HG02973 (cell line): ENCODE measurements at regions not wholly inside any gene's neighbourhood (a gene's known extent, or its start where the extent isn't known, plus 50 kb on each side); places are given as distances from the start of the nearest gene placed in this dataset.
"Not testable (repeated sequence)": the region's sequence is repeated elsewhere in the genome, so short reads cannot be mapped to it uniquely, and the experiment has no call there.

ENCODE experiments used
- ATAC-seq: cut with Tn5 transposase; IDR thresholded peaks from one replicate; pipeline ENCODE4 v1.9.1; 2021; ENCODE audit warnings: moderate library complexity; ENCODE audit not compliant: unreplicated experiment

DNA sequence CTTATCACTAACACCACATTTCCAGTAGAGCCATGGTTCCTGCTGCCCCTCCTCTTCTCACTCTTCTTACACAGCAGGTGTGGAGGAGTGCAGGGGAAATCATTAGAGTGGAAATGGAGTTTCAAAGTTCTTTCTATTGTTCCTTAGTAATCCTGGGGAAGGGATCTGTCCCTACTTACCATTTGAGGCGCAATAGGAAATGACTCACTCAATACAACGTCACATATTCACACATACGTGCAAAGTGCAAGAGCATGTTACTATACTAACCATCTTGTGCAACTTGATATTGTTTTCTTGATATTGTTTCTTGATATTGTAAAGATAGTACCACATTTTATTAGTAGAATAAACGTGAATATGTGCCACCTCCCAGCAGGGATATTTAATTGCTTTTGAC, 1010.2 kb downstream of the DNAJB9 start:
- ATAC-seq, result no peak

DNA sequence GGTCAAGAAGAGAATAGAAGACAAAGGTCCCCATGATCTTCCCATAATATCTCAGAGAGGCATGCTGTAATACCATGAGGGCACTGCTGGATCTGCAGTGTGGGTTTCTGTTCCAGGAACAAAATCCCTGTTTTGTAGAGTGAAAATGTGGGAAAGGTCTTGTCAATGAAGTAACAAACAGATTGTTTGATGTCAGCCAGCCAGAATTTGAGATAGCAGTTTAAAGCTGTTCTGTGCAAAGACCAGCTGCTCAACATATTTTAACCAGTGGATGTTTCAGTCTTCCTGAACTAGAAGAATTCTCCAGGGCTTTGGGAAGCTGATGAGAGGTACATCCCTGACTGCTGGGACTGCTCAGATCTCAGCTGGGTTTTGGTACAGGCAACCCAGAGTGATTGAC, 1012.5 kb downstream of the DNAJB9 start:
- ATAC-seq, result no peak

DNA sequence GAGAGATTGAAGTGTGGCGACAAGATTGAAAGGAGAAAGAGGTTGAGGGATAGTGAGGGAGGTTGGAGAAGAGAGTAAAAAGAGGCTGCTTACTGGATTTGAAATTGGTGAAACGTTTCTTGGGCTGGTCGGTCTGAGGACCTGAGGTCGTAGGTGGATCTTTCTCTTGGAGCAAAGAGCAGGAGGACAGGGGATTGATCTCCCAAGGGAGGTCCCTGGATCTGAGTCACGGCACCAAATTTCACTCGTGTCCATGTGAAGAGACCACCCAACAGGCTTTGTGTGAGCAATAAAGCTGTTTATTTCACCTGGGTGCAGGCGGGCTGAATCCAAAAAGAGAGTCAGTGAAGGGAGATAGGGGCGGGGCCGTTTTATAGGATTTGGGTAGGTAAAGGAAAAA, 1027.3 kb downstream of the DNAJB9 start:
- ATAC-seq, result not testable (repeated sequence)

DNA sequence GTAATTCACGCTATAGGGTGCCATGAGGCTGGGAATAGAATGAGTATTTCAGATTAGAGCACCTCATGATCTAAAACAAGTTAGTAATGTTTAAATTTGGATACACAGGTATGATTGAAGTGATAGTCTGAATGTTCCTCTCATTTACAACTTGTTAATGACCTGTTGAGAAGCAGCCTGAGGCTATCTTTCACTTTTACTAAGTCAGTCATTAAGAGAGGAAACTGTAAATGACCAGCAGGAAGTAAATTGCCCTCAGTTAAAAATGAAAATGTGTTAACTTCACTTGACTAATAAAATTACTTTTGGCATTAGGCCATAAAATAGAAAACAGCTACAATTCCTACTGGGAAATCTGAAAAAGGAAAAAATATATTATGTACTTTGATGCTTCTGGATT, 1042.0 kb downstream of the DNAJB9 start:
- ATAC-seq, result no peak

DNA sequence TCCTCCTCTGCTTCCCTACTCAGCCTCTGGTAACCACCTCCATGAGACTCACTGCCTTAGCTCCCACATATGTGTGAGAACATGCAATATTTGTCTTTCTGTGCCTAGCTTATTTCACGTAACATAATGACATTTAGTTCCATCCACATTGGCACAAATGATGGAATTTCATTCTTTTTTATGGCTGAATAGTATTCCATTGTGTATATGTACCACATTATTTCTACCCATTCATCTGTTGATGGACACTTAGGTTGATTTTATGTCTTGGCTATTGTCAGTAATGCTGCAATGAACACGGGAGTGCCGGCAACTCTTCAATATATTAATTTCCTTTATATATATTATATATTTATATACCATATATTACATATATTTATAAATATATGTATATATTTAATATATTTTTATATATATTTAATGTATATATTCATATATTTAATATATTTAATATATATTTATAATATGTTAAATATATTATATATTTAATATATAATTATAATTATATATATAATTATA, 1046.9 kb downstream of the DNAJB9 start:
- ATAC-seq, result no peak

DNA sequence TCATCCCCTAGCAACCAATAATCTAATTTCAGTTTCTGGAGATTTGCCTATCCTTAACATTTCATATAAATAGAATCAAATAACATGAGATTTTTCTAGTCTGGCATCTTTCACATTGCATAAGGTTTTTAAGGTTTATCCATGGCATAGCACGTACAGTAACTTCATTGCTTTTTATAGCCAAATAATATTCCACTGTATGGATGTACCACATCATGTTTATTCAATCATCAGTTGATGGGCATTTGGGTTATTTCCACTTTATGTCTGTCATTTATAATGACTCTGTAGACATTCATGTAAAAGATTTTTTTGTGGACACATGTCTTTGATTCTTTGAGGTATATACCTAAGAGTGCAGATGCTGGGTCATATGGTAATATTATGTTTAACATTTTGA, 1052.6 kb downstream of the DNAJB9 start:
- ATAC-seq, result no peak

DNA sequence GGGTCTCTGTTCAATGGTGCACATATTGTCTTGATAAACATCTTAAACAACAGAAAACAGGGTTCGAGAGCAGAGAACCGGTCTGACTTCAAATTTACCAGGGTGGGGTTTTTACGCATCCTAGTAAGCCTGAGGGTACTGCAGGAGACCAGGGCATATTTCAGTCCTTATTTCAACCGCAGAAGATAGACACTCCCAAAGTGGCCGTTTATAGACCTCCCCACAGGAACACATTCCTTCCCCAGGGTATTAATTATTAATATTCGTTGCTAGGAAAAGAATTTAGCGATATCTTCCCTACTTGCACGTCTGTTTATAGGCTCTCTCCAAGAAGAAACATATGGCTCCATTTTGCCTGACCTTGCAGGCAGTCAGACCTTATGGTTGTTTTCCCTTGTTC, 1063.2 kb downstream of the DNAJB9 start:
- not testable (repeated sequence) for ATAC-seq

DNA sequence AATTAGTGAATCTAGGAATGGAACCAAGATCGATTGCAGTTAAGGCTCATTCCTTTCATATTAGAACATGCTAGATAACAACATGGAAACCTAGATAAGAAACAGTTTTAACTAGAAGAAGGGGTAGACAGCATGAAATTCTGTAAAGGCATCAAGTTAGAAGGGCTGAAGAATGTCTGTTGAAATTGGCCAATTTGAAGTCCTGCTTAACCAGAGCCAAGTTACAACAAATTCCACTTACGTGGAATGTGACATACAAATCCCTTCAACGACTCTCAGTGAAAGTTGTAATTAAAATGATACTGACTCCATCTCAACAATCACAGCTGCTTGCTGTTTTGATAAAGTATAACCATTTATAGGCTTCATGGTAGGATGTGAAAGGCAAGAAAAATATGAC, 1065.7 kb downstream of the DNAJB9 start:
- ATAC-seq, result no peak

DNA sequence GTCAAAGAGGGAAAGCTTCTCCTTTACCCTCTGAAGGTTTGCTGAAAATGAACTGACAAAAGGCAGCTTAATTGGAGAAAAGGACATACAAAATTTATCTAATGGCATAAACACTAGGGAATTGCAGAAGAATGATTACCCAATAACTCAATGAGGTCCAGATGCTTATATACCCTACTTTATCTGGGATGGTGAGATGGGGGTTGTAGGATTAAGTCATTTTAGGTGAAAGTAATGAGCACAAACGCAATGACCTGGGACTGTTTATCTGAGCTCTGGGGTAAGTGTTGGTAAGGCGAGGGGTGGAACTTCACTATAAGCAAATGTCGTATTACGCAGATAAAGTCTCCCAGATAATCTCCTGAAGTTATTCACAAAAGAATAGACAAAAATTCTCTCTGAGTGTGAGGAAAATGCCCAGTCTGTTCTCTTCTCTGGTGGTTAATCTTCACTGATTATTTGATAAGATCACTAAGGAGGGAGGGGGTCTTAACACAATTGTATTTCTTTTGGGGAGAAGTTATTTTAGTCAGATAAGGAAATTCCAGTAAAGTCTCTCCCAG, 1067.8 kb downstream of the DNAJB9 start:
- ATAC-seq, result no peak

DNA sequence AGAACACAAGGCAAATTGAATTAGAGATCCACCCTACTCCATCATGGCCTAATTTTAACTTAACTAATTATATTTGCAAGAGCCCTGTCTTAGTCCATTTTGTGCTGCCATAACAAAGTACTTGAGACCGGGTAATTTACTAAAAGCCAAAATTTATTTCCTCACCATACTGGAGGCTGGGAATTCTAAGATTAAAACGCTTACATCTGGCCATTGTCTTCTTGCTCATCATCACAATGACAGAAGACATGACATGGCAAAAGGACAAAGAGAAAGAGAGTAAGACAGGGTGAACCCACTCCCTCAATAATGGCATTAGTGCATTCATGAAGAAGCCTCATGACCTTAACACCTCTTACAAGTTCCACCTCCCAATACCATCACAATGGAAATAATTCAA, 1068.6 kb downstream of the DNAJB9 start:
- ATAC-seq, result no peak

DNA sequence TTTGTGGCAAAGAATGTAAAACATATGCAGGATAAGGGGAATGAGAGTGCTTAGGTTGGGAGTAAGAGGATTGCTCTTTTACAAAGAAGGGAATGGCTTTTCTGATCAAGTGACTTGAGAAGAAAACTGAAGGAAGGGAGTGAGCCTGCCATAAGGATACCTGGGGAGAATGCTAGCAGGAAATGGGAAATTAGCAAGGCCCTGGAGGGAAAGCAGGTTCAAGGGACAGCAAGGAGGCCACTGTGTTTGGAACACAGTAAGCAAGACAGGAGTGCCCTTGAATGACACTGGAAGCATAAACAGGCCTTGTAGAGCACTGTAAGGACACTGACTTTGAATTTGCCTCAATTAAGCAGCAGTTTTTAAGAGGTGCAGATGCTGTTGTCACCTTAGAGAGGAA, 1069.9 kb downstream of the DNAJB9 start:
- no peak for ATAC-seq

DNA sequence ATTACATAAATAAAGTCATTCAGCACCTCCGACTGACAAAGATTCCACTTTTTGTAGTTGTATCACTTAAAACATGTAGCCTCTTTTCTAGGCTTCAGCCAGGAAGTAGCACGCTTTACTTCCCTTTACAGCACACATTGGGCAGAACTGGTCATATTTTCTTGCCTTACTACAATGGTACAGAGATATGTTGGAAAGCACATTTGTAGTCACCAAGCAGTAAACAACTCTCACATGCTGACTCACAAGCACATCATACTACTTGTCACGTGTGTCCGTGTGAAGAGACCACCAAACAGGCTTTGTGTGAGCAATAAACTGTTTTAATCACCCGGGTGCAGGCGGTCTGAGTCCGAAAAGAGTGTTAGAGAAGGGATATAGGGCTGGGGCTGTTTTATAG, 1071.8 kb downstream of the DNAJB9 start:
- no peak for ATAC-seq

DNA sequence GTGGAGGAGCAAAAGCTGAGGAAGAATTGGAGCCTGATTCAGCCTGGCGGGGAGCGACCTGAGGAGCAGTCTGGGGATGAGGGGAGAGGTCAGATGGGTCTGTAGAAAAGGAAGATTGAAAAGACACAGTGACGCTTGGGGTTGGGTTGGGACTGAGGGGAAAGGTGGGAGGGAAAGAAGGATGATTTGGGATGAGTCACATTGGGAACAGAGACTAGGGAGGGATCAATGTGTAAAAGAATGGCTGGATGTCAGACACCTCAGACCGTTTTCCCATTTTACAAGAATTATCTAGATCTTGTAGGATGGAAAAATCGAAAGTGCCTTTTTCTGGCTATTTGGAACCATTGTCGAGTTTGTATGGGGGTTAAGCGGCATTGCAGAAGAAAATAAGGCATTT, 1076.5 kb downstream of the DNAJB9 start:
- no peak for ATAC-seq

DNA sequence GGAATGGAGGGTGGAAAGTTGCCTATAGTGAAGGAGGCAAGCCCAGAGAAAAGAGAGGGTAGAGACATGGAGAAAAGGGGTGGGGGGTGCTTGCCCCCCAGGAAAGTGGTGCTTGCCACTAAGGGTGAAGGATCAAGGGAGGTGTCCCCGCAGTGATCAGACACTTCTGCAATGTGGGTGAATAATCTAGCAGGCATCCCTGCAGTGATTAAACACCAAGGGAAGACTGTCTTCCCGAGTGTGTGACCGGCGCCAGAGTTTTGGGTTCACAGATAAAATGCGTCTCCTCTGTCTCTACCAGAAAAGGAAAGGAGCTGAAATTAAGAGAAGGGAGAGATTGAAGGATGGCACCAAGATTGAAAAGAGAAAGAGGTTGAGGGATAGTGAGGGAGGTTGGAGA, 1076.9 kb downstream of the DNAJB9 start:
- ATAC-seq, result not testable (repeated sequence)

DNA sequence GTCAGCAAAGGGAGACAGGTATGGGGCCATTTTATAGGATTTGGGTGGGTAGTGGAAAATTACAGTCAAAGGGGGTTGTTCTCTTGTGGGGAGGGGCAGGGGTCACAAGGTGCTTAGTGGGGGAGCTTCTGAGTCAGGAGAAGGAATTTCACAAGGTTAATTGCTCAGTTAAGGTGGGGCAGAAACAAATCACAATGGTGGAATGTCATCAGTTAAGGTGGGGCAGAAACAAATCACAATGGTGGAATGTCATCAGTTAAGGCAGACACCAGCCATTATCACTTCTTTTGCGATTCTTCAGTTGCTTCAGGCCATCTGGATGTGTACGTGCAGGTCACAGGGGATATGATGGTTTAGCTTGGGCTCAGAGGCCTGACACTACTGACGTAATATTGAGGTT, 1077.6 kb downstream of the DNAJB9 start:
- ATAC-seq, result not testable (repeated sequence)

DNA sequence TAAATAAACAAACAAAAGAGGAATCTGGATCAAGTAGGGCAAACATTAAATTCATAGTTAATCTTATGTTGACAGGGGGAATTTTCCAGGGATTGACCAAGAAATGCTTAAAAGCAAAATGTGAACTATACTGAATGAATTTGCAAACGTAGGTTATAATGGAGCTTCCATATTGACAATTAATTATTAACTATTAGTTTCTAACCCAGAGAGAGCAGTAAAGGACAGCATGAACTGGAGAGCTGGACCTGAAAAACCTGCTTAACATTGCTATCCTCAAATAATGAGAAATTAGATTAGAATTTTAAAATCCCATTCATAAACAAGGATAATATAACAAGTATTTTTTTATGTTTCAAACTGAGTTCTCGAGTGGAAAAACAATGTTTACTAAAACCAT, 1089.6 kb downstream of the DNAJB9 start:
- ATAC-seq, result no peak

DNA sequence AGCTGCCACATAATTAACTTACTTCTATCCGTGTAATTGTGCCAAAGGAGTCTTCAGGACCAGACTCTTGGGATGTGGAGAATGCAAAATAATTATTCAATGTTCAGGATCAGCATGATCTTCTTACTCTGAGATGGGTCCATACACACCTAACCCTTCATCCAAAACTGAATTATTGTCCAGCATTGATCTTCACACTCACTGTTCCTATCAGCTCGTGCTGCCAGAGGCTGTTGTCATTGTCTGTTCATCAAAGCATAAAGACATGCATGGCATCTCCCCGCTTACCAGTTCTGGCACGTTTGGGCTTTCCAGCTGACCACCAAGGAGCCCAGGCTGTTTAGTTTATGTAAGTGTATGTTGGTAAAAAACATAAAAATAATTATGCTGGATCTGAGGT, 1090.7 kb downstream of the DNAJB9 start:
- ATAC-seq, result no peak

DNA sequence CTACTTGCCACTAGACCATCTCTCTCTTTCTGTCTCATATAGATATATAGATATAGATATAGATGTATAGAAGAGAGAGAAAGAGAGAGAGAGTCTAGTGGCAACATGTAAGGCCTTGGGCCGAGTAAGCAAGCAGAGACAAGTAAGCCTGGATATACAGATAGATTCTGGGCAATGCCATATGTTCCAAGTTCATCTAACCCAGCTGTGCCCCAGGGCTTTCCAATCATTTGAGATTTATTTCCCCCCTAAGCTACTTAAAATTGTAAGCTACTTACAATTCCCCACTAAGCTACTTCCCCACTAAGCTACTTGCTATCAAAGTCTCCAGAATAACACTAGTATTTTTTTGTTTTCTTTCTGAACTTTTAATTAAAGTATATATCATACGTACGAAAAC, 1094.1 kb downstream of the DNAJB9 start:
- no peak for ATAC-seq

DNA sequence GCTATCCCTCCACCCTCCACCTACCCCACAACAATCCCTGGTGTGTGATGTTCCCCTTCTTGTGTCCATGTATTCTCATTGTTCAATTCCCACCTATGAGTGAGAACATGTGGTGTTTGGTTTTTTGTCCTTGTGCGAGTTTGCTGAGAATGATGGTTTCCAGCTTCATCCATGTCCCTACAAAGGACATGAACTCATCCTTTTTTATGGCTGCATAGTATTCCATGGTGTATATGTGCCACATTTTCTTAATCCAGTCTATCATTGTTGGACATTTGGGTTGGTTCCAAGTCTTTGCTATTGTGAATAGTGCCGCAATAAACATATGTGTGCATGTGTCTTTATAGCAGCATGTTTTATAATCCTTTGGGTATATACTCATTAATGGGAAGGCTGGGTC, 1117.6 kb downstream of the DNAJB9 start:
- ATAC-seq, result not testable (repeated sequence)

DNA sequence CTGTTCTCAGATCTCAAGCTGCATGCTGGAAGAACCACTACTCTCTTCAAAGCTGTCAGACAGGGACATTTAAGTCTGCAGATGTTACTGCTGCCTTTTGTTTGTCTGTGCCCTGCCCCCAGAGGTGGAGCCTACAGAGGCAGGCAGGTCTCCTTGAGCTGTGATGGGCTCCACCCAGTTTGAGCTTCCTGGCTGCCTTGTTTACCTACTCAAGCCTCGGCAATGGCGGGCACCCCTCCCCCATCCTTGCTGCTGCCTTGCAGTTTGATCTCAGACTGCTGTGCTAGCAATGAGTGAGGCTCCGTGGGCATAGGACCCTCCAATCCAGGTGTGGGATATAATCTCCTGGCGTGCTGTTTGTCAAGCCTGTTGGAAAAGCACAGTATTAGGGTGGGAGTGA, 1122.9 kb downstream of the DNAJB9 start:
- not testable (repeated sequence) for ATAC-seq

DNA sequence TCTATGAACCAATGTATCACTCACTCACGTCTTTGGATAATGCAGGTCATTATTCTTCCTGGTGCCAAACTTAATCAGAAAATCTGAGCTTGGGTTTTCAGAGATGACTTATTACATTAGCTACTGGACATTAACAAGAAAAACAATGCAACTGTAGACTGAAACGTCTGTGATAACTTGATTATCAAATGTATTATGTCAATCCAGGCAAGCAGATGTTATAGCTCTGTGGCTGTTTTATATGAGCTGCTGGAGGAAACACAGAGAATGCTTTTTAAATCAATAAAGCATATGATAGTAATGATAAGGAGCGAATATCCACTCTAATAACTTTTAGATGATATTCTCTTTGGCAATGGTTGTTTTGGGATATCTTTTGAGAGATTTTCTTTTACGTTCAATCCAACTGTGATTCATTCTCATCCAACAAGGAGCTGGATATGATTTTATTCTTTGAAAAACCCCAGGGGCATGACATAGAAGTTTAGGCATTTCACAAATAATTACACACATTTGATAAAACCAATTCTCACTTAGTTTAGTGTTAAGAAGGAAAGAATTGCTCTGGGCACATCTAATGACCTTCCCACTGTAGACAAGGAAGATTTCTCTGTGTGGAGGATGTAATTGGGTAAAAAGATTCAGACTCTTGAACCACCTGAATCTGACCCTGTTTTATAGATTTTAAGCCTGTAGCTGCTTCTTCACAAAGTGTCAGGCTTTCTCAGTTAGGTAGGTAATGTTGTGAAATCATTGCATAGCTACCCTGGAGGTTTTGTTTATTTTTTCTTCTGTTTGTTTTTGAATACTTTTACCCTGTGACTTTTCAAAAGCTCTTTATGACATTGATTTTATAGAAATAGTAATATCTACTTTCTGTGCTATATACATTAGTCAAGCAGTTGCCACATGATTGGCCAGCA, 1124.7 kb downstream of the DNAJB9 start:
- ATAC-seq, result no peak

DNA sequence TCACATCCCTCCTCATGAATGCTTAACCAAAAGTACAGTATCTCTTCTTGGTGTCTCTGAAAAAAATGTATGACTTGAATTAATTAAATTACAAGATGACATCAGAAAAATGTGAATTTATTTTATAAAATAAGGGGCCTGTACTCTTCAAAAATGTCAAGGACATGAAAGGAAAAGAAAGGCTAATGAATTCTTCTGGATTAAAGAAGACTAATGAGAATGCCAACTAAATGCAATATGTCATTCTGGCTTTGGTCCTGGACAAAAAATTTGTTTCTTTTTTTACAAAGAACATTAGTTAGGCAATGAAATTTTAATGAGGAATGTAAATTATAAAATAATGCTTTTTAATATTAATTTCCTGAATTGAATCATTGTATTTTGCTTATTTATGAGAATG, 1125.7 kb downstream of the DNAJB9 start:
- no peak for ATAC-seq
